GM21526 (cell line): ENCODE measurements at regions not wholly inside any gene's neighbourhood (a gene's known extent, or its start where the extent isn't known, plus 50 kb on each side); places are given as distances from the start of the nearest gene placed in this dataset.
"Not testable (repeated sequence)": the region's sequence is repeated elsewhere in the genome, so short reads cannot be mapped to it uniquely, and the experiment has no call there.

Experiments used
- ATAC-seq: cut with Tn5 transposase; IDR thresholded peaks from one replicate; pipeline ENCODE4 v1.9.1; 2021; ENCODE audit warnings: moderate library complexity; ENCODE audit not compliant: unreplicated experiment, low FRiP score

GRCh38 chr10:81704596-81704995 lies 170.4 kb upstream of the NRG3 start:
- ATAC-seq: no peak

DNA sequence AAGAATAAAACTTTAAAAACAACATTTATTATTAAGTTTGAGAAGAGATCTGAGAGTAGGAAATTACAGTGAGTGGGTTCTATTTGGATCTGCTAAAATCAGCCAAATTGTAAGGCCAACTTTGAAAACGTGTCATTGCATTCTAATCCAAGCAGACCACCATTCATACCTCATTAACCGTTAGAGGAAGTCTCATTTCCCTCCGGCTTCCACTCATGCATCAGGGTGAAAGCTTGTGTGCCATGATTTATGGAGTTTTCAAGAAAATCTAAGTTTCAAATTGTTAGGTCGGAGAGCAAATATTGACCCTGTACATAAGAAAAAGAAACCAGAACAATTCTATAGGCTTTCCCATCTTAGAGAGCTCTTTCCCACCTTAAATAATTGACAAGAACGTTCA lies 166.6 kb upstream of the NRG3 start:
- no peak for ATAC-seq

DNA sequence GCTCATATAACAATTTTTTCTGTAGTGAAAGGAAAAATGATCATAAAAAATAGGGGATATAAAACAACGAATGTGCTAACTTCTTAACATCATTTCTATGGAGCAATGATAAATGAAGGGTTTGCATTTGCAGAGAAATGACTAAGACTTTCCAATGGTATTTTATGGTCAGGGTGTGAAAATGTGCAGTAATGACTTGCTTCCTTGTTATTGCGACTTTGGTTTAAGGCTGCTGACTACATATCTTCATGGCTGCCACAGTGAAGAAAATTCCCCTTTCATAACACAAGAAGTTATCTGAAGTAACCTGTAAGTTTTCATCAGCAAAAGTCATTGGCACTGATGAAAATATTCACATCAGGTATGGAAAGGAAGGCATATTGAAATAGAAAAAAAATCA lies 166.1 kb upstream of the NRG3 start:
- ATAC-seq: no peak

DNA sequence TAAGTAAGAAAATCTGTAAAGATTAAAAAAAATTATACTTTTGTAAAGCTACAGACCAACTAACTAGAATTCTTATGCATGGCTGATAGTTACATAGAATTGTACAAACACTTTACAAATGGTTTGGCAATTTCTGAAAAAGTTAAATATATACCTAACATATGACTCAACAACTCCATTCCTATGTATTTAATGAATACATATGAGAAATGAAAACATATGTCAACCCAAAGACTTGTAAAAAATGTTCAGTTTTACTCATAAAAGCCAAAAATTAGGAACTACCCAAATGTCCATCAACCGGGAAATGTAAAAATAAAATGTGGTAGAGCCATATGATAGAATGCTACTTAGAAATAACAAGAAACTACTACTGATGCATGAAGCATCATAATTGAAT lies 152.6 kb upstream of the NRG3 start:
- ATAC-seq: no peak

- ATAC-seq: no peak
Measured at GRCh38 chr10:81724431-81724830, 150.6 kb upstream of the NRG3 start.

DNA sequence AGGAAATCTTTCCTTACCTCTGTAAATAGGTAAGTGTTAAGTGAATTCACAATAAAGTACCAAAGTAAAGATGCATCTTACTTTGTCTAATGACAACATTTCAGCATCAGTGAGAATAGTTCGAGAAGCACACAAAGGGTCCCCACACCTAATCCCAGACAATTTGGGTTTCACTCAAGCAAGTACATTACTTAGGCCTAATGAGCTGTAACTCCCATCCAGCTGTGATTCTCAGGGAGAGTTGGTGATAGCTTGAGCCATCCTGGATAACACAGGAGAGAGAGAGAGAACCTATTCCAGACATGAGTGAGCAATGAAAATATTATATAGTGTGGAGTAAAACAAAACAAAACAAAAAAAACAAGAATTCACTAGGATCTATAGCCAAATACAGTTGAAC lies 149.1 kb upstream of the NRG3 start:
- ATAC-seq: no peak

DNA sequence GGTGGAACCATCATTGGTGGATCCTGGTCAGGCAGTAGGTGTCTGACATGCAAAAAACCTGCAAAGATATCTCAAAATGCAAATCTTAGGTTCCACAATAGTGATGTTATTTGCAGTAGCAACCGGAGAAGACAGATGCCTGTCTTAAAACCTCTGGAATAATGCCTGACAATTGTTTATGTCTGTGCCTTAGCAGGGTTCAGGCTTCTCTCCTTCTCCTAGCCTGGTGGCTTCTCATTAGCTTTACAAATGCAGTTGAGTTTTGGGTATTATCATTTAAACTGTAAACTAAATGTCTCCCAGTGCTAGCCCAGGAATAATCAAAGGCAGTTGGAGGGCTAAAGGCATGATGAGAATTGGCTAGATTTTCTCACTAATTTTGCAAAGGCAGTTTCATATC lies 146.3 kb upstream of the NRG3 start:
- no peak for ATAC-seq

DNA sequence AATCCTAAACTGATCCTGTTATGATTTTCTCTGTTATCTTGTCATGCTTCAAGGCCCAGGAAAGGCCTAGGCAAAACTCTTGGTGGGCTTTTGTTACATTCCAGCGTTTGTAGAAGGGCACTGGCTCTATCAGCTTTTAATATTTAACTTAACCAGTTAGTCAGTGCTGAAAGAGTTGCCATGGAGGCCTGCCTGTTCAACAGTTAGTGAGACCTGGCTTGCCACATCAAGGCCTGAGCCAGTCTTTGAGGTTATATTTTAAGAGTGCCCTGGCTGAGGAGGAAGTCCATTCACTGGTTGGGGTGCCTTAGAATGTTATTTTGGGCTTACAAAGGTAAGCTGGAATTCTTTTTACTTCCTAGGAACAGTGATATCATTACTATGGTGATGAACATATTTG lies 144.1 kb upstream of the NRG3 start:
- no peak for ATAC-seq

DNA sequence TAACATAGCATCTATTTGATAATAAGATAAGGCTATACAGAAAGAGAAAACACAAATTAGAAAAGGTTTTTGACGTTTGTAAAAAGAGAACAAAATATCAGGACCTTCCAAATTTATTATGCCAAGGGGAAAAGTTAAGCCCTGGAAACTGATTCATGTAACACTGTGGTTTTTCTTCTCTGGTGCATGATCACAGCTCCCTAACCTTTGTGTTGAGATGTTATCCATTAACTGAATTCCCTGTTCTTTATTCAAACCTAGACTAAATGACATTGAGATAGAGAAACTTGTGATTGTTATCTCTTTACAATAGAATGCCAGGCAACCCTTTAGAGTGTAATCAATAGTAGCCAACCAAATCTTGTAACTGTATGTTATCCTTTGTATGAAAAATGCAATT lies 141.5 kb upstream of the NRG3 start:
- no peak for ATAC-seq

- not testable (repeated sequence) for ATAC-seq
Measured at GRCh38 chr10:81735167-81735566, 139.8 kb upstream of the NRG3 start.

GRCh38 chr10:81759111-81759510 lies 115.9 kb upstream of the NRG3 start:
- ATAC-seq: no peak

- no peak for ATAC-seq
Measured at GRCh38 chr10:81784111-81784597, 90.8 kb upstream of the NRG3 start.

DNA sequence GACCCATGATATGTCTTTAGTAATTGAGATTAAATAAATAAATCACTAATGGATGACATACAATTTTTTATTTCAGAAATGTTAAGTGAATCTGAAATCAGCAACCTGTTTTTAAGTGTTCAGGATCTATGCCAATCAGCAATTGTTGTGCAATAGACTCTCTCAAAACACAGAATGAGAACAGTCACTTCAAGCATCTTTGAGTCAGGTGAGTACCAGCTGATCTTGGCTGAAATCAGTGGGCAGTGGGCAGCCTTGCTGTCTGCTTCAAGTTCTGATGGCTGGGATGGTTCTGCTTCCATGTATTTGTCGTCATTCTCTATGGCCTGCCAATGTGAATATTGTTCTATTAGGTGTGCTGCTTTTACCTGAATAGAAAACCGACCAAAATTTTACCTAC lies 82.3 kb upstream of the NRG3 start:
- no peak for ATAC-seq

GRCh38 chr10:81806842-81807241 lies 68.2 kb upstream of the NRG3 start:
- ATAC-seq: no peak

DNA sequence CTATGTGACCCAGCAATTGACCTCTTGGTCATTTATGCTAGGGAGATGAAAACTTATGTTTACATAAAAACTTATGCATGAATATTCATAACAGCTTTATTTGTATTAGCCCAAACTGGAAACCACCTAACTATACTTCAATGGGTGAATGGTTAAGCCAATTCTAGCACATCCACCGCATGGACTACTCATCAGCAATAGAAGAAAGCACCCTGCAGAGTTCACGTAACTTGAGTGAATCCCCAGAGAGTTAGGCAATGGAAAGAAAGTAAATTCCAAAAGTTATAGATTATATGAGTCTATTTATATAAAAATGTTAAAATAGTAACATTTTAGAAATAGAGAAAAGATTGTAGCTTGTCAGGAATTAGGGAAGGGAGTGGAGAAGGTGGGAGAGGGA lies 60.2 kb upstream of the NRG3 start:
- no peak for ATAC-seq

DNA sequence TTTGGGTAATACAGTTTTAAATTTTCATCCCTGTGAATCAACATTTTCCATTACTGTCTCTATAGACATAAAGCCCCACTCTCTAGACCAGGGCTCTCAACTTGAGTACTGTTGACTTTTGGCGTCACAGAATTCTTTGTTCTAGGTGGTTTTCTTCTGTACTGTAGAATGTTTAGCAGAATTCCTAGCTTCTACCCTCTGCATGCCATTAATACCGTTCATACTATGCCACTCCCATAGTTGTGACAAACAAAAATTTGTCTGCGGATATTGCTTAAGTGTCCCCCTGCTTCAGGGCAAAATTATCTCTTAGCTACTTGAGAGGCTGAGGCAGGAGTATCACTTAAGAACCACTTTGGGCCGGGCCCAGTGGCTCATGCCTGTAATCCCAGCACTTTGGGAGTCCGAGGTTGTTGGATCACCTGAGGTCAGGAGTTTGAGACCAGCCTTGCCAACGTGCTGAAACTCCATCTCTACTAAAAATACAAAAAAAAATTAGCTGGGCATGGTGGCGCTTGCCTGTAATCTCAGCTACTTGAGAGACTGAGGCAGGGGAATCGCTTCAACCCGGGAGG lies 57.3 kb upstream of the NRG3 start:
- ATAC-seq: no peak

DNA sequence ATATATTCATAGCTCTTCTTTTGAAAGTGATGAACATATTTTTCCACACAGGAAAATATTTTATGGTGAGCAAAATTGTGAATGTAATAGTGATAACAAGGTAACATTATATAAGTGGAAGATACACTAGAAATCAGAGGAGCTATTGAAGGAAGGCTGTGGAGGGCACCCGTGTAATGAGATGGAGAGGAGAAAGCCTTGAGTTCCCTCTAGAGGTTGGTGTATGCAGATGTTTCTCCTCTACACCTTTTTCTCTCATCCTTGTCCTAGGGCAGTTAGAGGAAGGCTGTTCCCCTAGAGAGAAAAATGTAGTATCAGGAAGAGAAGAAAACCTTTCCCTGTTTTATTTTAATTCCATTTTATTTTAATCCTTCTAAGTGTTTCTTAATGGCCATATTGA lies 54.6 kb upstream of the NRG3 start:
- ATAC-seq: no peak
